ENCODE measurements at regions not wholly inside any gene's neighbourhood (a gene's known extent, or its start where the extent isn't known, plus 50 kb on each side); places are given as distances from the start of the nearest gene placed in this dataset.
"Not testable (repeated sequence)": the region's sequence is repeated elsewhere in the genome, so short reads cannot be mapped to it uniquely, and the experiment has no call there.

GRCh38 chr5:56757077-56757476, 58.3 kb upstream of the MAP3K1 start:
- H3K27ac ChIP-seq: no peak overlapping the region
- no peaks in the 10 kb centered on the region for H3K4me1 ChIP-seq
- TF ChIP-seq, protein P1, sequence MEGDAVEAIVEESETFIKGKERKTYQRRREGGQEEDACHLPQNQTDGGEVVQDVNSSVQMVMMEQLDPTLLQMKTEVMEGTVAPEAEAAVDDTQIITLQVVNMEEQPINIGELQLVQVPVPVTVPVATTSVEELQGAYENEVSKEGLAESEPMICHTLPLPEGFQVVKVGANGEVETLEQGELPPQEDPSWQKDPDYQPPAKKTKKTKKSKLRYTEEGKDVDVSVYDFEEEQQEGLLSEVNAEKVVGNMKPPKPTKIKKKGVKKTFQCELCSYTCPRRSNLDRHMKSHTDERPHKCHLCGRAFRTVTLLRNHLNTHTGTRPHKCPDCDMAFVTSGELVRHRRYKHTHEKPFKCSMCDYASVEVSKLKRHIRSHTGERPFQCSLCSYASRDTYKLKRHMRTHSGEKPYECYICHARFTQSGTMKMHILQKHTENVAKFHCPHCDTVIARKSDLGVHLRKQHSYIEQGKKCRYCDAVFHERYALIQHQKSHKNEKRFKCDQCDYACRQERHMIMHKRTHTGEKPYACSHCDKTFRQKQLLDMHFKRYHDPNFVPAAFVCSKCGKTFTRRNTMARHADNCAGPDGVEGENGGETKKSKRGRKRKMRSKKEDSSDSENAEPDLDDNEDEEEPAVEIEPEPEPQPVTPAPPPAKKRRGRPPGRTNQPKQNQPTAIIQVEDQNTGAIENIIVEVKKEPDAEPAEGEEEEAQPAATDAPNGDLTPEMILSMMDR (IDR thresholded peaks at IDR 0.05): no peak
- H3K9me3 ChIP-seq: peaks cover 4% of the 10 kb centered on the region
- ATAC-seq (no peak), DNase-seq (no peak)
- no peak overlapping the region for H3K4me3 ChIP-seq
- no peaks in the 10 kb centered on the region for H3K36me3 ChIP-seq
- H3K27me3 ChIP-seq: no peaks in the 10 kb centered on the region
- intact Hi-C loops (cut with DNase I): no loop called here

DNA sequence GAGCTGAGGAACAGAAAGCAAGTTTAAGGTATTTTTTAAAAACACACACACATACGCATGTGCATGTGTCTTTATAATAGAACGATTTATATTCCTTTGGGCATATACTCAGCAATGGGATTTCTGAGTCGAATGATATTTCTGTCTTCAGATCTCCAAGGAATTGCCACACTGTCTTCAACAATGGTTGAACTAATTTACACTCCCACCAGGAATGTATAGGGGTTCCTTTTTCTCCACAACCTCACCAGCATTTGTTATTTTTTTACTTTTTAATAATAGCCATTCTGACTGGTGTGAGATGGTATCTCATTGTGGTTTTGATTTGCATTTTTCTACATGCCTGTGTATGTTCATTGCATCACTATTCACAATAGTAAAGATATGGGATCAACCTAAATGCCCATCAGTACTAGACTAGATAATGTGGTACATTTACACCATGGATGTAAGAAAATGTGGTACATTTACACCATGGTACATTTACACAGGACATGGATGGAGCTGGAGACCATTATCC, 60.3 kb upstream of the MAP3K1 start:
- H3K9me3 ChIP-seq: peaks cover 5% of the 10 kb centered on the region
- intact Hi-C loops (cut with DNase I): no loop called here
- no peak for ATAC-seq

GRCh38 chr5:56753588-56753987, 61.8 kb upstream of the MAP3K1 start:
- H3K4me3 ChIP-seq; ATAC-seq; H3K27me3 ChIP-seq; H3K27ac ChIP-seq; H3K9me3 ChIP-seq; H3K36me3 ChIP-seq; intact Hi-C loops (cut with DNase I); DNase-seq; H3K4me1 ChIP-seq: not testable (repeated sequence)

More for the DNA sequence above, 60.3 kb upstream of the MAP3K1 start:
- H3K36me3 ChIP-seq: no peaks in the 10 kb centered on the region
- H3K27ac ChIP-seq: no peak overlapping the region
- no peak overlapping the region for H3K4me3 ChIP-seq
- H3K4me1 ChIP-seq: no peaks in the 10 kb centered on the region
- no peak for DNase-seq
- TF ChIP-seq, protein P1 (IDR thresholded peaks at IDR 0.05): no peak
- no peaks in the 10 kb centered on the region for H3K27me3 ChIP-seq

DNA sequence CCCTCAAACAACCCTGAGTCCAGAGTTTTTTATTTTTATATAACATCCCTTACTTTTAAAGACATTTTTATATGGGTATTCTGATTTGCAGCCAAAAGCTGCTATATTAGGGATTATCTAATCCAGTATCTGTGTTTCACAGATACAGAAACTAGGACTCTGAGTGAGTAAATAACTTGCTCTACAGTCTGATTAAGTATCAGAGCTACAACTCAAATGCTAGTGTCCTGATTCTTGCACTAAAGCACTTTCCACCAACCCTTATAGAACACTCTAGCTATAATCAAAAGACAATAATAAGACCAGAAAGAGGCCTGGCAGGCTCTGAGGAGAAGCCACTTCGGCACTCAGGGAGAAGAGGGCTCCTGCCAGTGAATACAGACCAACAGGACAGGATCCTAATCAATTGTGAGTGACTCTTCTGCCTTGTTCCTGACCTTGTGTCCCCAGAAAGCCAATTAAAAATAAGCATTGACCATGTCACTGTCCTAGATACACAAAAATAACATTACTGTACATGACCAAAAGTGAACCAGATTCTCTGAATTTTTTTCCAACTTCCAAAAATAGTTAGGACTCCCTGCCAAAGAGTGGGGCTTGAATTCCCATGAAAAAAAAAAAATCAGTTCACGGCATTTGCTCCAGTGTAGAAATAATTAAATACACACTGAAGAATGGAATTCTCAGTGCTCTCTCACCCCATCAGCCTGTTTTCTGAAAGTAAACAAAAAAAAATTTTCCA, 63.6 kb upstream of the MAP3K1 start:
- TF ChIP-seq, protein P1 (IDR thresholded peaks at IDR 0.05): no peak
- intact Hi-C loops (cut with DNase I): no loop called here
- Histone ChIP-seq H3K36me3 (no peaks in the 10 kb centered on the region), H3K27me3 (no peaks in the 10 kb centered on the region), H3K9me3 (peaks cover 5% of the 10 kb centered on the region), H3K27ac (no peak overlapping the region), H3K4me1 (no peaks in the 10 kb centered on the region), H3K4me3 (no peak overlapping the region)
- no peak for DNase-seq
- ATAC-seq: peak; percentile 30

- Histone ChIP-seq H3K27me3 (no peaks in the 10 kb centered on the region), H3K9me3 (peaks cover 5% of the 10 kb centered on the region), H3K4me1 (no peaks in the 10 kb centered on the region), H3K27ac (no peak overlapping the region), H3K4me3 (no peak overlapping the region), H3K36me3 (no peaks in the 10 kb centered on the region)
- intact Hi-C loops (cut with DNase I): no loop called here
- ATAC-seq: no peak
- TF ChIP-seq, protein P1 (IDR thresholded peaks at IDR 0.05): no peak
- no peak for DNase-seq
Observed at GRCh38 chr5:56749842-56750241, 65.5 kb upstream of the MAP3K1 start.

DNA sequence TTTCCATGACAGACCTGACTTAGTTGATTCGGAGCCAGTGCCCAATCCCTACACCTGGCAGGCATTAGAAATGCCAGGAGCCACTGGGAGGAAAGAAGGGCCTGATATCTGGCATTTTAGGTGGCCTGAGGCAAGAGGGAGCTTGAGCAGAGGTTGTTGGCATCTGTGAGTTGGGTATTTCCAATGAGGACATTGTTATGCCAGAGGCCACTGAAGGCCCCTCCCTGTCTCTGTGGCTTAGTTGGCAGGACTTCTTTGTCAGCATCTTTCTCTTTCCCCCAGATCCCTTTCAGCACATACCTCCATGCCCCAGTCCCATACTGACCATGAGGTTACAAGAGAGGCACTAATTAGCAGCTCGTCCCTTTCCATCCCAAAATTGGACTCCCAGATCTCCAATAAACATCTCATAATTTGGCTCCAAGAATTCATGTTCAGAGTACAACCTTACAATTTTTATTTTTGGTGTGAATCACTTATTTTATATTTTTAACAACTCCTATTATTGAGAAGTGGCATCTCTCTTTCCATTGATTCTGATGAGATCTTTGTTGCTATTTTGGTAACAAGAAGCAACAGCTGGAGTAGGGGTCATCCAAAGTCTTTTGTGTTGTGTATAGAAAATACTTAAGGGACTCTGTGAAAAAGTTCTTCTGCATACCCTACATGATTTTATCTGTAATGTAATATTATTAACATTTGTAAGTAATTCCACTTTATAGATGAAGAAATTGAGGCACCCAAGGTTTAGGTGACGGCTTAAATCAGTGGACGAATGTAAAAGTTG, 68.6 kb upstream of the MAP3K1 start:
- intact Hi-C loops (cut with DNase I): no loop called here
- no peaks in the 10 kb centered on the region for H3K27me3 ChIP-seq
- TF ChIP-seq, protein P1 (IDR thresholded peaks at IDR 0.05): no peak
- no peaks in the 10 kb centered on the region for H3K36me3 ChIP-seq
- H3K4me1 ChIP-seq: no peaks in the 10 kb centered on the region
- ATAC-seq (no peak), DNase-seq (no peak)
- no peaks in the 10 kb centered on the region for H3K9me3 ChIP-seq
- H3K4me3 ChIP-seq: no peak overlapping the region
- H3K27ac ChIP-seq: no peak overlapping the region

Data from upper lobe of right lung (tissue), 1 donor.